ENCODE measurements at regions not wholly inside any gene's neighbourhood (a gene's known extent, or its start where the extent isn't known, plus 50 kb on each side); places are given as distances from the start of the nearest gene placed in this dataset.

DNA sequence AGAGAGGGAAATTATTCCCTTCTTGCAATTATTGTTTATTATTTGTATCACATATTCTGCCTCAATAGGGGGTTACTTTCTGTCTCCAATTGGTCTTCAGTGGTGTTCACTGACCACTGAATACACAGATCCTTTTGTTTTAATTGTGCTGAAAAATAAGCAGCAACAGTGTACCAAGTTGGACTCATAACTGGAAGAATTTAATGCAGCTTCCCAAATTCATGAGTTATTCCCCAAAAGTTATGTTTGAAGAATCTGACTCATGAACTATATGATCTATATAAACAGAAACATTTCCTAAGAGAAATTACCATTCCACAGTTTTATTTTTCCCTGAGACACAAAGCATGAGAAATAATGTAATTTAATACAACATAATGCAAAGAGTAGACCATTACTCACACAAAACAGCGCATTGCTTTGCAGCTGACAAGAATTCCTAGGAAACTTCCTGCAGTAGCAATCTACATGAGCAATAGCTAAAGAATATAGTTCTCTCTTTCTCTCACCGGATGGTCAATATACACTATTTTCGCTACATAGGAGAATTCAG, 479.2 kb downstream of the HTR7 start:
- no peaks in the 10 kb centered on the region for H3K36me3 ChIP-seq (ENCODE audit: control insufficient read depth in 4 of 4, insufficient read depth in 3 of 4, low read depth in 1 of 4, low read length in 3 of 4)
- H3K9ac ChIP-seq (ENCODE audit: low read depth in 1 of 2, low read length in 2 of 2) = no peak overlapping the region
- TF ChIP-seq JUND (IDR thresholded peaks at IDR 0.05) (no peak), FOXA1 (IDR thresholded peaks at IDR 0.05) (no peak), HNF4G (IDR thresholded peaks at IDR 0.05) (no peak), HNF4A (conservative IDR thresholded peaks at IDR 0.05) (no peak)
- TF ChIP-seq, protein P1, sequence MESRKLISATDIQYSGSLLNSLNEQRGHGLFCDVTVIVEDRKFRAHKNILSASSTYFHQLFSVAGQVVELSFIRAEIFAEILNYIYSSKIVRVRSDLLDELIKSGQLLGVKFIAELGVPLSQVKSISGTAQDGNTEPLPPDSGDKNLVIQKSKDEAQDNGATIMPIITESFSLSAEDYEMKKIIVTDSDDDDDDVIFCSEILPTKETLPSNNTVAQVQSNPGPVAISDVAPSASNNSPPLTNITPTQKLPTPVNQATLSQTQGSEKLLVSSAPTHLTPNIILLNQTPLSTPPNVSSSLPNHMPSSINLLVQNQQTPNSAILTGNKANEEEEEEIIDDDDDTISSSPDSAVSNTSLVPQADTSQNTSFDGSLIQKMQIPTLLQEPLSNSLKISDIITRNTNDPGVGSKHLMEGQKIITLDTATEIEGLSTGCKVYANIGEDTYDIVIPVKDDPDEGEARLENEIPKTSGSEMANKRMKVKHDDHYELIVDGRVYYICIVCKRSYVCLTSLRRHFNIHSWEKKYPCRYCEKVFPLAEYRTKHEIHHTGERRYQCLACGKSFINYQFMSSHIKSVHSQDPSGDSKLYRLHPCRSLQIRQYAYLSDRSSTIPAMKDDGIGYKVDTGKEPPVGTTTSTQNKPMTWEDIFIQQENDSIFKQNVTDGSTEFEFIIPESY (IDR thresholded peaks at IDR 0.05) = no peak
- no peak overlapping the region for H3K4me3 ChIP-seq (ENCODE audit: low read depth in 1 of 3, low read length in 3 of 3)
- no peaks in the 10 kb centered on the region for H3K9me3 ChIP-seq (ENCODE audit: control insufficient read depth in 4 of 4, low read length in 3 of 4)
- DNase-seq (ENCODE audit: low spot score) = no peak
- WGBS = 90% methylated on average over 3 of the region's 3 CpGs
- no peaks in the 10 kb centered on the region for H3K4me1 ChIP-seq (ENCODE audit: control insufficient read depth in 4 of 4, insufficient read depth in 4 of 4, low read length in 3 of 4)
- H3K27ac ChIP-seq (ENCODE audit: low read depth in 1 of 2, low read length in 2 of 2) = no peak overlapping the region
- peaks cover 0 to 2% (median 0%) of the 10 kb centered on the region in 4 donors for H3K27me3 ChIP-seq (ENCODE audit: control insufficient read depth in 4 of 4, insufficient read depth in 4 of 4, low read length in 3 of 4)

DNA sequence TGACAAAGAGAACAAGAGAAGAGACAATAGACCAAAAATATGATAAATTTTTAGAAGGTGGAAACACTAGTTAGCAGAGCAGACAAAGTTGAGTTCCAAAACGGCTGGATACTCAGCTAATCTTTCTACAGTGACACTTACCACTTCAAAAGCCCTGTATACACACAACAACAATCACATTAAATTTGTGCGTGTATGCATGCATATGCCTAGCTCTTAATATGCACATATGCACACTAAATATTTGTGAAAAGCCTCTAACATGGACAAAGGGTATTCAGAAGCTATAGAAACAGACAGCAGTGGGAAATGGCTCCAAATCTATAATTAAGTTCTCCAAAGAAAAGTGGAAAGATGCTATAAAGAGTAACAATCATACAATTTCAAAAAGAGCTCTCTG, 476.4 kb downstream of the HTR7 start:
- no peak for DNase-seq (ENCODE audit: low spot score)
- no peak overlapping the region for H3K4me3 ChIP-seq (ENCODE audit: low read depth in 1 of 3, low read length in 3 of 3)
- H3K27ac ChIP-seq (ENCODE audit: low read depth in 1 of 2, low read length in 2 of 2) = no peak overlapping the region
- 48% methylated on average over 2 of the region's 2 CpGs for WGBS
- no peak overlapping the region for H3K9ac ChIP-seq (ENCODE audit: low read depth in 1 of 2, low read length in 2 of 2)
- no peaks in the 10 kb centered on the region for H3K27me3 ChIP-seq (ENCODE audit: control insufficient read depth in 4 of 4, insufficient read depth in 4 of 4, low read length in 3 of 4)
- no peaks in the 10 kb centered on the region for H3K9me3 ChIP-seq (ENCODE audit: control insufficient read depth in 4 of 4, low read length in 3 of 4)
- H3K4me1 ChIP-seq (ENCODE audit: control insufficient read depth in 4 of 4, insufficient read depth in 4 of 4, low read length in 3 of 4) = no peaks in the 10 kb centered on the region
- H3K36me3 ChIP-seq (ENCODE audit: control insufficient read depth in 4 of 4, insufficient read depth in 3 of 4, low read depth in 1 of 4, low read length in 3 of 4) = no peaks in the 10 kb centered on the region
- TF ChIP-seq, protein P2, sequence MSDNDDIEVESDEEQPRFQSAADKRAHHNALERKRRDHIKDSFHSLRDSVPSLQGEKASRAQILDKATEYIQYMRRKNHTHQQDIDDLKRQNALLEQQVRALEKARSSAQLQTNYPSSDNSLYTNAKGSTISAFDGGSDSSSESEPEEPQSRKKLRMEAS (IDR thresholded peaks at IDR 0.05) = no peak
- no peak for TF ChIP-seq FOXA1 (IDR thresholded peaks at IDR 0.05)
- TF ChIP-seq, protein P3, sequence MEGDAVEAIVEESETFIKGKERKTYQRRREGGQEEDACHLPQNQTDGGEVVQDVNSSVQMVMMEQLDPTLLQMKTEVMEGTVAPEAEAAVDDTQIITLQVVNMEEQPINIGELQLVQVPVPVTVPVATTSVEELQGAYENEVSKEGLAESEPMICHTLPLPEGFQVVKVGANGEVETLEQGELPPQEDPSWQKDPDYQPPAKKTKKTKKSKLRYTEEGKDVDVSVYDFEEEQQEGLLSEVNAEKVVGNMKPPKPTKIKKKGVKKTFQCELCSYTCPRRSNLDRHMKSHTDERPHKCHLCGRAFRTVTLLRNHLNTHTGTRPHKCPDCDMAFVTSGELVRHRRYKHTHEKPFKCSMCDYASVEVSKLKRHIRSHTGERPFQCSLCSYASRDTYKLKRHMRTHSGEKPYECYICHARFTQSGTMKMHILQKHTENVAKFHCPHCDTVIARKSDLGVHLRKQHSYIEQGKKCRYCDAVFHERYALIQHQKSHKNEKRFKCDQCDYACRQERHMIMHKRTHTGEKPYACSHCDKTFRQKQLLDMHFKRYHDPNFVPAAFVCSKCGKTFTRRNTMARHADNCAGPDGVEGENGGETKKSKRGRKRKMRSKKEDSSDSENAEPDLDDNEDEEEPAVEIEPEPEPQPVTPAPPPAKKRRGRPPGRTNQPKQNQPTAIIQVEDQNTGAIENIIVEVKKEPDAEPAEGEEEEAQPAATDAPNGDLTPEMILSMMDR (IDR thresholded peaks at IDR 0.05; ENCODE audit: low read depth, low read length, missing input control) = no peak
- TF ChIP-seq RAD21 (IDR thresholded peaks at IDR 0.05) = no peak
- TF ChIP-seq FOXA2 (IDR thresholded peaks at IDR 0.05) = no peak
- TF ChIP-seq EGR1 (IDR thresholded peaks at IDR 0.05; ENCODE audit: low read depth in 2 of 2) = no peak
- no peak for TF ChIP-seq HNF4G (IDR thresholded peaks at IDR 0.05)
- TF ChIP-seq NR2F2 (IDR thresholded peaks at IDR 0.05) = no peak
- TF ChIP-seq YY1 (IDR thresholded peaks at IDR 0.05) = no peak
- TF ChIP-seq, protein P1 (IDR thresholded peaks at IDR 0.05) = no peak

DNA sequence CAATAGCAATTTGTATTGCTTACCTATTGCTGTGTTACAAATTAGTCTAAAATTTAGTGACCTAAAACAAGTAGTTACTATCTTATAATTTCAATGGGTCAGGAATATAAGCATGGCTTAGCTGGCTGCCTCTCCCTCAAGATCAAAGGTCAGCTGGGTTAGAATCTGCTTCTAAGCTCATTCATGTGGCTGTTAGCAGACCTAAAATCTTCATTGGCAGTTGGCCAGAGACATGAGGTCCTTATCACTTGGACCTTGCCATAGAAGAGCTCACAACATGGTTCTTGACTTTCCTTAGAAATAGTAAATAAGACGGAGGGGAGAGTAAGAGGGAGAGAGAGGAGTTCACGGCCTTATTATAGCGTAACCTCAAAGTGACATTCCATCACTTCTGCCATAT, 468.0 kb downstream of the HTR7 start:
- WGBS = 92% methylated on average over 3 of the region's 3 CpGs
- no peak for DNase-seq (ENCODE audit: low spot score)
- H3K36me3 ChIP-seq (ENCODE audit: control insufficient read depth in 4 of 4, insufficient read depth in 3 of 4, low read depth in 1 of 4, low read length in 3 of 4) = no peaks in the 10 kb centered on the region
- TF ChIP-seq, protein P1 (IDR thresholded peaks at IDR 0.05) = no peak
- TF ChIP-seq RXRA (IDR thresholded peaks at IDR 0.05) (no peak), TAF1 (conservative IDR thresholded peaks at IDR 0.05) (no peak), HNF4G (IDR thresholded peaks at IDR 0.05) (no peak), RAD21 (IDR thresholded peaks at IDR 0.05) (no peak), HNF4A (conservative IDR thresholded peaks at IDR 0.05) (no peak), FOXA1 (IDR thresholded peaks at IDR 0.05) (no peak)
- TF ChIP-seq, protein P4, sequence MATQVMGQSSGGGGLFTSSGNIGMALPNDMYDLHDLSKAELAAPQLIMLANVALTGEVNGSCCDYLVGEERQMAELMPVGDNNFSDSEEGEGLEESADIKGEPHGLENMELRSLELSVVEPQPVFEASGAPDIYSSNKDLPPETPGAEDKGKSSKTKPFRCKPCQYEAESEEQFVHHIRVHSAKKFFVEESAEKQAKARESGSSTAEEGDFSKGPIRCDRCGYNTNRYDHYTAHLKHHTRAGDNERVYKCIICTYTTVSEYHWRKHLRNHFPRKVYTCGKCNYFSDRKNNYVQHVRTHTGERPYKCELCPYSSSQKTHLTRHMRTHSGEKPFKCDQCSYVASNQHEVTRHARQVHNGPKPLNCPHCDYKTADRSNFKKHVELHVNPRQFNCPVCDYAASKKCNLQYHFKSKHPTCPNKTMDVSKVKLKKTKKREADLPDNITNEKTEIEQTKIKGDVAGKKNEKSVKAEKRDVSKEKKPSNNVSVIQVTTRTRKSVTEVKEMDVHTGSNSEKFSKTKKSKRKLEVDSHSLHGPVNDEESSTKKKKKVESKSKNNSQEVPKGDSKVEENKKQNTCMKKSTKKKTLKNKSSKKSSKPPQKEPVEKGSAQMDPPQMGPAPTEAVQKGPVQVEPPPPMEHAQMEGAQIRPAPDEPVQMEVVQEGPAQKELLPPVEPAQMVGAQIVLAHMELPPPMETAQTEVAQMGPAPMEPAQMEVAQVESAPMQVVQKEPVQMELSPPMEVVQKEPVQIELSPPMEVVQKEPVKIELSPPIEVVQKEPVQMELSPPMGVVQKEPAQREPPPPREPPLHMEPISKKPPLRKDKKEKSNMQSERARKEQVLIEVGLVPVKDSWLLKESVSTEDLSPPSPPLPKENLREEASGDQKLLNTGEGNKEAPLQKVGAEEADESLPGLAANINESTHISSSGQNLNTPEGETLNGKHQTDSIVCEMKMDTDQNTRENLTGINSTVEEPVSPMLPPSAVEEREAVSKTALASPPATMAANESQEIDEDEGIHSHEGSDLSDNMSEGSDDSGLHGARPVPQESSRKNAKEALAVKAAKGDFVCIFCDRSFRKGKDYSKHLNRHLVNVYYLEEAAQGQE (IDR thresholded peaks at IDR 0.05) = no peak
- TF ChIP-seq, protein P5, sequence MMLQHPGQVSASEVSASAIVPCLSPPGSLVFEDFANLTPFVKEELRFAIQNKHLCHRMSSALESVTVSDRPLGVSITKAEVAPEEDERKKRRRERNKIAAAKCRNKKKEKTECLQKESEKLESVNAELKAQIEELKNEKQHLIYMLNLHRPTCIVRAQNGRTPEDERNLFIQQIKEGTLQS (IDR thresholded peaks at IDR 0.05) = no peak

More for the DNA sequence above, 468.0 kb downstream of the HTR7 start:
- no peaks in the 10 kb centered on the region for H3K27me3 ChIP-seq (ENCODE audit: control insufficient read depth in 4 of 4, insufficient read depth in 4 of 4, low read length in 3 of 4)
- no peaks in the 10 kb centered on the region for H3K9me3 ChIP-seq (ENCODE audit: control insufficient read depth in 4 of 4, low read length in 3 of 4)
- H3K9ac ChIP-seq (ENCODE audit: low read depth in 1 of 2, low read length in 2 of 2) = no peak overlapping the region
- H3K4me3 ChIP-seq (ENCODE audit: low read depth in 1 of 3, low read length in 3 of 3) = no peak overlapping the region
- no peak overlapping the region for H3K27ac ChIP-seq (ENCODE audit: low read depth in 1 of 2, low read length in 2 of 2)
- no peaks in the 10 kb centered on the region for H3K4me1 ChIP-seq (ENCODE audit: control insufficient read depth in 4 of 4, insufficient read depth in 4 of 4, low read length in 3 of 4)
